Natural killer cell treated with Interleukin-12 subunit alpha and Interleukin-12 subunit beta and Interleukin-15 and Interleukin-18, amount 100 ng/mL, for 72 hours (primary cell): ENCODE measurements at regions not wholly inside any gene's neighbourhood (a gene's known extent, or its start where the extent isn't known, plus 50 kb on each side); places are given as distances from the start of the nearest gene placed in this dataset.

Experiments
- ATAC-seq, 2 donors: fragments of 150-1000 bp; cut with Tn5 transposase in 1 of 2; sonication (Bioruptor Pico), chemical (Tn5 transposase) in 1 of 2; 2 replicates each; pipeline ENCODE4 v1.10.0; 2021
- DNase-seq: peaks from one replicate; pipeline ENCODE4 v3.0.0; 2022; ENCODE audit warnings: low spot score
- H3K27ac Mint-ChIP-seq, 2 donors: 1 replicate in 1 of 2; 2 replicates in 1 of 2; pipeline ENCODE4 v1.8.0; 2022; ENCODE audit warnings: mixed read lengths in 2 of 2, mild to moderate bottlenecking in 1 of 2, moderate library complexity in 1 of 2
- H3K27me3 Mint-ChIP-seq, 2 donors: 1 replicate in 1 of 2; 2 replicates in 1 of 2; pipeline ENCODE4 v1.8.0; 2022; ENCODE audit warnings: mixed read lengths in 2 of 2
- H3K36me3 Mint-ChIP-seq: one replicate; pipeline ENCODE4 v1.8.0; 2022; ENCODE audit warnings: mixed read lengths
- H3K4me1 Mint-ChIP-seq, 2 donors: 1 replicate in 1 of 2; 2 replicates in 1 of 2; pipeline ENCODE4 v1.8.0; 2022; ENCODE audit warnings: low read depth in 2 of 2, mixed read lengths in 2 of 2, mild to moderate bottlenecking in 1 of 2
- H3K4me3 Mint-ChIP-seq: one replicate; pipeline ENCODE4 v1.8.0; 2022; ENCODE audit warnings: mixed read lengths
- H3K9me3 Mint-ChIP-seq: 2 replicates; pipeline ENCODE4 v1.8.0; 2022; ENCODE audit warnings: mixed read lengths

- Mint-ChIP-seq H3K4me1 (no peaks in the 10 kb centered on the region), H3K4me3 (no peak overlapping the region)
- DNase-seq, result no peak
Observed at GRCh38 chr6:114739656-114740055, 396.8 kb upstream of the HS3ST5 start.

DNA sequence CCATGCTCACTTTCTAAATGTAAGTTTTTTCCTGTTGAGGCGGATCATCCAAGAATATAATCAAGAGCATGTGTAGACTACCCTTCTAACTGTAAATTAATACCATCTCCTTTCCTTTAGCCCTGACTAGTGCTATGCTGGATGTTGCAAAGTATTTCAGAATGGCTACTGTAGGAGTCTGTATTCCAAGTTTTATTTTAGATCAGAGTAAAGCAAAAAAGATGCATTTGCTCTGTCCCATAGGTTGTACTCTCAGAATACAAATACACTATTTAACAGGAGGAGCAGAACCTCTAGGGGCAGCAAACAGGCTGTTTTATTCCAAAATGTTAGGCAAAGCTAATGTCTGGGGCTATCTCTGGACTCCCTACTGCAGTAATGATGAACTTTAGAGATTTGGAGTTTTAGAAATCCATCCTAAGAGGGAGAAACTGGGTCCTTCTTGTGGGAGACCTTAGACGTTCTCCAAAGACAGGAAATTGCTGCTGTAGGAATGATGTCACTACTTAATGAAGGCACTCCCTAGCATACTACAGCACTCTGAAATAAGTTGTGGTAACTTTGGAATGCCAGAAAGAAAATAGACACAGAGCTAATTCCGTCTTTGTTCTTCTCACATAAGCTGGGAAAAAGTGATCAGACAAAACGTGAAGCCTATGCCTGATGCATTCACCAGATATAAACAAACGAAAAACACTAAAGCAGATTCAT is 392.4 kb upstream of the HS3ST5 start:
- Mint-ChIP-seq H3K4me3 (no peak overlapping the region), H3K4me1 (no peaks in the 10 kb centered on the region), H3K9me3 (peaks cover 9% of the 10 kb centered on the region), H3K36me3 (no peaks in the 10 kb centered on the region), H3K27ac (no peak overlapping the region), H3K27me3 (no peaks in the 10 kb centered on the region)
- DNase-seq (no peak), ATAC-seq (no peak)

More at GRCh38 chr6:114739656-114740055, 396.8 kb upstream of the HS3ST5 start:
- H3K36me3 Mint-ChIP-seq, result no peaks in the 10 kb centered on the region
- no peak overlapping the region for H3K27ac Mint-ChIP-seq
- H3K9me3 Mint-ChIP-seq, result peaks cover 13% of the 10 kb centered on the region
- no peaks in the 10 kb centered on the region for H3K27me3 Mint-ChIP-seq
- ATAC-seq, result no peak

GRCh38 chr6:114733596-114733995 is 390.8 kb upstream of the HS3ST5 start:
- H3K4me3 Mint-ChIP-seq, result no peak overlapping the region
- no peak for DNase-seq
- no peak overlapping the region for H3K27ac Mint-ChIP-seq
- peaks cover 11% of the 10 kb centered on the region for H3K9me3 Mint-ChIP-seq
- no peaks in the 10 kb centered on the region for H3K27me3 Mint-ChIP-seq
- ATAC-seq, result no peak
- no peaks in the 10 kb centered on the region for H3K4me1 Mint-ChIP-seq
- no peaks in the 10 kb centered on the region for H3K36me3 Mint-ChIP-seq

DNA sequence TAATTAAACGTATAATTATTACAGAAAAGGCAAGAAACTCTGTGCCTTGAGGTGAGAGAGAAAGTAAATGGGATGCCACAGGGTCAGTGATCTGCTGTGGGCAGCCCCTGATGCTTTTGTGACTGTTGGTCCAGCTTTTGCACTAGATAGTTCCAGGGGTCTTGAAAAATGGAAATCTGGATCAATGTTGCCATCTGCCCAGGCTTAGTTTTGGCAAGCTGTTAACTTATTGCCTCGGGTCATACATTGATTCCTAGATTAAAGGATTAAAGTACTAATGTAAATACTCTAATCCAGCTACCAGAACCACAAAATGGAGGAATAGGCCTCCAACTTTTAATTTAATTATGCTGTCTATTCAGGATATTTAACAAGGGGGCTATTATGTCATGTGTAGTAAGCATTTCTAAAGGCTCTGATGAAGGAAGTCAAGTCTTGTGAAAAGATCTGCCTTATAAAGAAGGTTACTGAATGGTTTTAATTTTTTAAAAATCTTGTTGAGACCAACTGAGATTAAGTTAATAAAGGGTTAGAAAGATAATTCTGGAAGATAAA is 376.0 kb upstream of the HS3ST5 start:
- no peak for DNase-seq
- H3K36me3 Mint-ChIP-seq, result peaks cover 4% of the 10 kb centered on the region
- no peaks in the 10 kb centered on the region for H3K27me3 Mint-ChIP-seq
- no peaks in the 10 kb centered on the region for H3K4me1 Mint-ChIP-seq
- no peak overlapping the region for H3K4me3 Mint-ChIP-seq
- peaks cover 6% of the 10 kb centered on the region for H3K9me3 Mint-ChIP-seq
- H3K27ac Mint-ChIP-seq, result no peak overlapping the region
- ATAC-seq, result no peak

DNA sequence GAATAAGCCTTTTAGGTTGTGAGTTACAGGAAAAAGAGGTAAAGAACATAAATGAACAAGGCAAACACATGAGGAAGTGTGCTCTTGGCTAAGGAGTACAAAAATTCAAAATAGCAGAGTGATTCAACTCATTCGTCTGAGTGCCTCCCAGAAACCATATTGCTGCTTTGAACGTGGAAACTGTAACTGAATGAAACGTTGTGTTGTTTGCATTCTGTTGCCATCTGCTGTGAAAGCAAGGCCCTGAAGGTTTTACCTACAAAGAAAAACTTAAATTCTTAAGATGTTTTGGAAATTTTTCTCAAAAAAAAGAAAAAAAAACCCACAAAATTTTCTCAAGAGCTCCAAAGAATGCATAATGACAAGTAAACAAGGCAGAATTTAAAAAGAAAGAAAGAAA is 375.4 kb upstream of the HS3ST5 start:
- ATAC-seq, result no peak
- H3K27me3 Mint-ChIP-seq, result no peaks in the 10 kb centered on the region
- H3K36me3 Mint-ChIP-seq, result peaks cover 4% of the 10 kb centered on the region
- H3K27ac Mint-ChIP-seq, result no peak overlapping the region
- H3K9me3 Mint-ChIP-seq, result peaks cover 9% of the 10 kb centered on the region
- no peak for DNase-seq
- H3K4me3 Mint-ChIP-seq, result no peak overlapping the region
- no peaks in the 10 kb centered on the region for H3K4me1 Mint-ChIP-seq

GRCh38 chr6:114714836-114715507 is 372.1 kb upstream of the HS3ST5 start:
- no peak overlapping the region for H3K4me3 Mint-ChIP-seq
- ATAC-seq, result no peak

DNA sequence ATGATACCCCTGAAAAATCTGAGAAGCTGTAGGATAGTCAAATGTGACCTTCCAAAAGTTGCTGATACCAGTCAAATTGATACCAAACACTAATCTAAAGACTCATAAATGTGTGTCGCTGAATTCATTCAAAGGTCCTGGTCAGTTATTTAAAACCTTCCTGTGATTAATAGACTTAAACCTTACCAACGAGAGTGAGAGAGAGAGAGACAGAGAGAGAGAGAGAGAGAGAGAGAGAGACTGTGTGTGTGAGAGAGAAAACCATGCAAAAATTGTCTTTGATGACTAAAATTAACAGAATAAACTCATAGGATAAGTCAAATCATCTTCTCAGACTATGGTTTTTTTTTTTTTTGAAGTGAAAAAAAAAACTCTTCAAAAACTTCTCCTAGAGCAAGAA is 370.9 kb upstream of the HS3ST5 start:
- H3K36me3 Mint-ChIP-seq, result peaks cover 4% of the 10 kb centered on the region
- H3K4me3 Mint-ChIP-seq, result no peak overlapping the region
- no peak overlapping the region for H3K27ac Mint-ChIP-seq
- peaks cover 22% of the 10 kb centered on the region for H3K9me3 Mint-ChIP-seq
- no peak for ATAC-seq
- no peaks in the 10 kb centered on the region for H3K4me1 Mint-ChIP-seq
- no peak for DNase-seq
- no peaks in the 10 kb centered on the region for H3K27me3 Mint-ChIP-seq

More at GRCh38 chr6:114714836-114715507, 372.1 kb upstream of the HS3ST5 start:
- no peaks in the 10 kb centered on the region for H3K27me3 Mint-ChIP-seq
- no peak for DNase-seq
- H3K27ac Mint-ChIP-seq, result no peak overlapping the region
- H3K36me3 Mint-ChIP-seq, result peaks cover 4% of the 10 kb centered on the region
- no peaks in the 10 kb centered on the region for H3K4me1 Mint-ChIP-seq
- peaks cover 17% of the 10 kb centered on the region for H3K9me3 Mint-ChIP-seq

- no peak for ATAC-seq
- no peak for DNase-seq
- no peaks in the 10 kb centered on the region for H3K27me3 Mint-ChIP-seq
- H3K4me3 Mint-ChIP-seq, result no peak overlapping the region
- H3K4me1 Mint-ChIP-seq, result no peaks in the 10 kb centered on the region
- no peak overlapping the region for H3K27ac Mint-ChIP-seq
- H3K9me3 Mint-ChIP-seq, result peaks cover 16% of the 10 kb centered on the region
- peaks cover under 1% of the 10 kb centered on the region for H3K36me3 Mint-ChIP-seq
Observed at GRCh38 chr6:114712129-114712662, 369.4 kb upstream of the HS3ST5 start.

- DNase-seq (no peak), ATAC-seq (no peak)
- Mint-ChIP-seq H3K27ac (no peak overlapping the region), H3K27me3 (no peaks in the 10 kb centered on the region), H3K4me3 (no peak overlapping the region), H3K9me3 (peaks cover 6% of the 10 kb centered on the region), H3K36me3 (no peaks in the 10 kb centered on the region), H3K4me1 (no peaks in the 10 kb centered on the region)
Observed at GRCh38 chr6:114707081-114707620, 364.3 kb upstream of the HS3ST5 start.

- ATAC-seq, result no peak
- H3K36me3 Mint-ChIP-seq, result no peaks in the 10 kb centered on the region
- no peak overlapping the region for H3K4me3 Mint-ChIP-seq
- no peak for DNase-seq
- peaks cover 26% of the 10 kb centered on the region for H3K9me3 Mint-ChIP-seq
- H3K27ac Mint-ChIP-seq, result no peak overlapping the region
- H3K4me1 Mint-ChIP-seq, result no peaks in the 10 kb centered on the region
- H3K27me3 Mint-ChIP-seq, result no peaks in the 10 kb centered on the region
Observed at GRCh38 chr6:114690625-114691024, 347.8 kb upstream of the HS3ST5 start.

- peaks cover 28% of the 10 kb centered on the region for H3K9me3 Mint-ChIP-seq
- H3K4me3 Mint-ChIP-seq, result no peak overlapping the region
- no peaks in the 10 kb centered on the region for H3K27me3 Mint-ChIP-seq
- DNase-seq, result no peak
- peaks cover 6% of the 10 kb centered on the region for H3K36me3 Mint-ChIP-seq
- no peak overlapping the region for H3K27ac Mint-ChIP-seq
- no peak for ATAC-seq
- no peaks in the 10 kb centered on the region for H3K4me1 Mint-ChIP-seq
Observed at GRCh38 chr6:114659513-114659912, 316.7 kb upstream of the HS3ST5 start.

DNA sequence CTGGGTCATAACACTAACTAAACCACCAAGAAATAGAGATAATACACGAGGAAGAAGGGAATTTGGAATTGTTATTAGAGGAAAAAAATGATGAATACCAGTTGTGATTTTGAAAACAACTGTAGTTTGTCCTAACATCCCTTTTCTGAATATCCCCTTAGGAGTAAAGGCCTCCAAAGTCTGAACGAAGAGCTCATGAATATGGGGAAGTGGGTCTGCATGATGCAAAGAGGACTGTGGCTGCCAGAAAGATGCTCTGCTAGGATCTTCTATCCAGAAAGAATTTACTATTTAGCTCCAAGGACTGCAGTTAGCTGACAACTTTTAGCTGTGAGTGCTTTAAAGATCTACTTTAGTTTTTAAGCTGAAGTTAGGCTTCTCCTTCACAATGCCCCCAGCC is 308.8 kb upstream of the HS3ST5 start:
- Mint-ChIP-seq H3K27me3 (no peaks in the 10 kb centered on the region), H3K36me3 (no peaks in the 10 kb centered on the region), H3K4me3 (no peak overlapping the region), H3K27ac (no peak overlapping the region), H3K9me3 (peaks cover 13% of the 10 kb centered on the region), H3K4me1 (no peaks in the 10 kb centered on the region)
- no peak for ATAC-seq
- DNase-seq, result no peak

DNA sequence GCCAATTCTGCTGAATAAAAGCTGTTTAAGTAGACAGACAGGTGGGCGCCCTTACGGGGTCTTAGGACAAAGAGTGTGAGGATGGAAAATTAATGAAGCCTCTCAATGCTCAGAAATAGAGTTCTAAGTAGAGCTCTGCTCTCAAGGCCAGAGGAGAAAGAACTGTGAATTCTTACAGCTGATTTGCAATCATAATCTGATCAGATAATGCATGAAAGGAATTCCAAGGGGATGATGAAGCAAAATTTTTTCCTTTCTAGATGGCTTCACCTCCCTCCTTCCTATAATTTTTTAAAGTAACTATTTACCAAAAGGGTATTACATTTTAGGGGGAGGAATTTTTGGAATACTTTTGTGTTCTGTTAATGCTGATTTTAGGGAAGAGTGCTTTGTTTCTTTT is 308.1 kb upstream of the HS3ST5 start:
- Mint-ChIP-seq H3K4me1 (no peaks in the 10 kb centered on the region), H3K9me3 (peaks cover 17% of the 10 kb centered on the region), H3K36me3 (no peaks in the 10 kb centered on the region), H3K27me3 (no peaks in the 10 kb centered on the region), H3K4me3 (no peak overlapping the region), H3K27ac (no peak overlapping the region)
- no peak for ATAC-seq
- no peak for DNase-seq

- Mint-ChIP-seq H3K27me3 (no peaks in the 10 kb centered on the region), H3K36me3 (no peaks in the 10 kb centered on the region), H3K4me3 (no peak overlapping the region), H3K9me3 (peaks cover 16% of the 10 kb centered on the region), H3K27ac (no peak overlapping the region), H3K4me1 (no peaks in the 10 kb centered on the region)
- ATAC-seq (no peak), DNase-seq (no peak)
Observed at GRCh38 chr6:114649298-114649697, 306.5 kb upstream of the HS3ST5 start.
